Activated naive CD4-positive, alpha-beta T cell treated with anti-CD3 and anti-CD28 coated beads for 36 hours (primary cell): ENCODE measurements at regions not wholly inside any gene's neighbourhood (a gene's known extent, or its start where the extent isn't known, plus 50 kb on each side); places are given as distances from the start of the nearest gene placed in this dataset.

ENCODE experiments used
- CTCF ChIA-PET: fragments of 350-600 bp; sonication (Branson Sonifier 250); formaldehyde crosslinking; loops from one replicate; lab custom pipeline; 2021; ENCODE audit warnings: antibody characterized with exemption; lab: Charles Lee
- DNase-seq: peaks from one replicate; pipeline ENCODE4 v3.0.0-alpha.2; 2020
- H3K27ac Mint-ChIP-seq: one replicate; pipeline ENCODE4 v1.8.0; 2021; ENCODE audit warnings: mild to moderate bottlenecking, mixed read lengths
- H3K27me3 Mint-ChIP-seq: one replicate; pipeline ENCODE4 v1.8.0; 2021; ENCODE audit warnings: low read depth, mixed read lengths
- H3K36me3 Mint-ChIP-seq: one replicate; pipeline ENCODE4 v1.8.0; 2021; ENCODE audit warnings: low read depth, mixed read lengths
- H3K4me1 Mint-ChIP-seq: one replicate; pipeline ENCODE4 v1.8.0; 2021; ENCODE audit warnings: low read depth, mixed read lengths
- H3K4me3 Mint-ChIP-seq: one replicate; pipeline ENCODE4 v1.8.0; 2021; ENCODE audit warnings: mild to moderate bottlenecking, moderate library complexity, mixed read lengths
- H3K9me3 Mint-ChIP-seq: one replicate; pipeline ENCODE4 v1.8.0; 2021; ENCODE audit warnings: mixed read lengths
- intact Hi-C: fragments of 100-400 bp; cut with micrococcal nuclease; formaldehyde crosslinking; loops from one replicate; pipeline ENCODE4 v1.15.1; 2023

DNA sequence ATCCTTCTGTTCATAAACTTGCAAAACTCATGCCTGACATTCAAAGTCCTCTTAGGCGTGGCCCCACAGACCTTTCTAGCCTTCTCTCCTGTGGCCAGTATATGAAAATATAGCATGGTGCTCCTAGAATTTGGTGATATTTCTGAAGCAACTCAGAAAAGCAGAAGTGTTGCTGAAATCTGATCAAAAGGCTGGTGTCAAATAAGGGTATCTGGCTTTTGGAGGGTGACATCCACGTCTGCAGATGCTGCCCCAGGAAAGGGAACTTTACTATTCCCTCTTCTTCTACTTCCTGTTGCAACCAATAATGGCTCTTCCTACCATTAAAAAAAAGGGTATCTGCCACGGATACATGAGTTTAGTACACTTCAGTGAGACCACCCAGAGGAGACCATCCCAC is 83.9 kb upstream of the RPS6KA3 start:
- no peak for DNase-seq
- intact Hi-C loops: no loop called here
- Mint-ChIP-seq H3K27ac (no peak overlapping the region), H3K9me3 (no peaks in the 10 kb centered on the region), H3K36me3 (no peaks in the 10 kb centered on the region), H3K4me3 (no peak overlapping the region), H3K27me3 (no peaks in the 10 kb centered on the region), H3K4me1 (peaks cover 24% of the 10 kb centered on the region)
- CTCF ChIA-PET: no interaction called here

DNA sequence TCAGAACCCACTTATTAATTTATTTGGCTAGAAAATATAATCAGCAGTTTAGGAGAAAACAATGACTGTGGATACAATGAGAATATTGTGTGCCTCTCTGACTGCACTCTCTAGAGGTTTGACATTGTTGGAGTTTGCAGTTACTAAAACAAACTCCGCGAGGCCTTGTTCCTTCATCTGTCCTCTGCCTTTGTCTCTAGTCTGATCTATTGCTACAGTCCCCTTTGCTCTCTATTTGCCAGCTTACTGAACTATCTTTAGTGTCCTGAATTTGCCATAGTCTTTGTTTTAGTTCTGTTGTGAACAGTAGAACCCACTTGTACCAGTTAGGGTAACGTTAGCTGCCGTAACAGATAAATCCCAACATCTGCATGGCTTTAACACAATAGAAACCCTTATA is 81.4 kb upstream of the RPS6KA3 start:
- Mint-ChIP-seq H3K27me3 (no peaks in the 10 kb centered on the region), H3K9me3 (no peaks in the 10 kb centered on the region), H3K4me1 (peaks cover 6% of the 10 kb centered on the region), H3K36me3 (no peaks in the 10 kb centered on the region), H3K27ac (no peak overlapping the region), H3K4me3 (no peak overlapping the region)
- intact Hi-C loops: no loop called here
- no peak for DNase-seq
- CTCF ChIA-PET: no interaction called here

DNA sequence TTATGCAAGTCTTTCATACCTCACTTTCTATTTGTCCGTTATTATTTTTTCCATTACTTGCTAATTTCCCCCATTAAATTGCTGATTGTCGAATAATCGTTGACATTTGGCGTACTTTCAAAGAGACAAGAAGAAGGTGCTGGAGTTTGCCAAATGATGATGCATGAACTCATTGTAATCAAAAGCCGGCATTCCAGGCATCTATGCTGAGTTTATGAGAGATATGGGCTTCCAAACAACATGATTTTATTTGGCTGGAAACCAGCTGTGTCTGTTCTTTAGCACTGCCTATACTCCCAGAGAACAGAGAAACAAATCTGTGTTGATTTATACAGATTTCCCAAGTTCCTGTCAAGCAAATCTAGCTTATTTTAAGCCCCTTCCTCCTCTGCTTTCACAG is 80.8 kb upstream of the RPS6KA3 start:
- no peak overlapping the region for H3K4me3 Mint-ChIP-seq
- no peak overlapping the region for H3K27ac Mint-ChIP-seq
- no peaks in the 10 kb centered on the region for H3K36me3 Mint-ChIP-seq
- no peak for DNase-seq
- intact Hi-C loops: no loop called here
- no peaks in the 10 kb centered on the region for H3K27me3 Mint-ChIP-seq
- H3K4me1 Mint-ChIP-seq: peaks cover 1% of the 10 kb centered on the region
- CTCF ChIA-PET: no interaction called here
- no peaks in the 10 kb centered on the region for H3K9me3 Mint-ChIP-seq

DNA sequence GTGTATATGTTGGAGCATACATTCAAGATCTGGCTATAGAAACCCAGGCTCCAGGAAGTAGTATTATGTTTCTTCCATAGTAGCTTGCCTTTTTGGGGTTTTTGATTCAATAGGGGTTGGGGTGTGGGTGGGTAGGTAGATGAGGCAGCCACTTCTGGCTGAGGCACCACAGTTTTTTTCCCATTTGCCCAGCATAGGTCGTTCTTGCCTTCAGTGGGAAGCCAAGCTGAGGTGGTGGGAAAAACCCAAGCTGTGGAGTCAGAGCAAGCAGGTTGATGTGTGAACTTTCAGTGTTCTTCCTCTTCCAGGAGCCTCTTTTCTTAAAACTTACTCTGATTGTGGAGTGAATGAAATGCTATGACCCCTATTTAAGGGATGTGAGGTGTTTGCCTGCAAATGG is 67.0 kb upstream of the RPS6KA3 start:
- Mint-ChIP-seq H3K9me3 (no peaks in the 10 kb centered on the region), H3K27ac (no peak overlapping the region), H3K4me1 (peaks cover 24% of the 10 kb centered on the region), H3K4me3 (no peak overlapping the region), H3K27me3 (no peaks in the 10 kb centered on the region), H3K36me3 (no peaks in the 10 kb centered on the region)
- DNase-seq: peak; percentile 63
- CTCF ChIA-PET: interaction anchor here (0.5 to 1.2 kb wide), 2 partner anchors 16 to 45 kb away, joined by 3 to 5 read pairs; no protein-coding TSS in a partner anchor
- intact Hi-C loops: loop anchor here (1.0 to 5.0 kb wide), 2 partner anchors 44 to 68 kb away; no protein-coding TSS in a partner anchor

DNA sequence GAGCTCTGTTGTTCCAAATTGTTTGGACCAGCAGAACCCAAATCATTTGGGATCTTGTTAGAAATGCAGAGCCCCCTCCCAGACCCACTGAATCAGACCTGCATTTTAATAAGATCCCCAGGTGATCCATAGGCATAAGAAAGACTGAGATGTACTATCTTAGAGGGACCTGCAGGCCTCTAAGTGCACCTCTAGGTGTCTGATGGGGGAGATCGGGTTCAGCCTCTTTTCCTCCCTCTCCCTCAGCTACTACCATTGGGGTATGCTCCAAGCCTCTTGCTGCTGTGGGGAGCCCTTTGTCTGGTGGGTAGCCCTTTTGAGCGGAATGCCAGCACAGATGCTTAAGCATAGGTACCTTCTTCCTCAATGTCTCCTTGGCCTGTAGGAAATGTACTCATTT is 63.8 kb upstream of the RPS6KA3 start:
- Mint-ChIP-seq H3K36me3 (no peaks in the 10 kb centered on the region), H3K27me3 (no peaks in the 10 kb centered on the region), H3K4me3 (no peak overlapping the region), H3K4me1 (peaks cover 24% of the 10 kb centered on the region), H3K9me3 (no peaks in the 10 kb centered on the region), H3K27ac (no peak overlapping the region)
- DNase-seq: no peak
- intact Hi-C loops: loop anchor here (5.0 kb wide), 1 partner anchor 47 kb away; no protein-coding TSS in a partner anchor
- CTCF ChIA-PET: no interaction called here

DNA sequence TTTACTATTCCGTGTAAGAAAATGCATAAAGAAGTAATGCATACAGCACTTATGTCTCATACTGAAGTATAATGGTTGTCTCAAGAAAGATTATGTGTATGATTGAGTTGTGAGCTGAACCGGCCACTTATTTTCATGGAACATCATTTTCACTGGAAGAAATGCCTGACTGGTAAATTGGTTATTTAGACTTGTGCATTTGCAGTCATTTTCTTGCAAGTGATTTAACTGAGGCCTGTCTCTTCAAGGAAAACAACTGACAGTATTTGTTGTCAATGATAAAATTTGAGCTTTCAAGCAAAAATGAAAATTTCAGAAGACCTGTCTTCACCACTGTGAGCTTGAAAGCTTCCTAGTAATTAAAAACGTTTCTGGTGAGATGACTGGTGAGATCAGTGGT is 62.7 kb upstream of the RPS6KA3 start:
- Mint-ChIP-seq H3K4me1 (peaks cover 16% of the 10 kb centered on the region), H3K27ac (no peak overlapping the region), H3K36me3 (no peaks in the 10 kb centered on the region), H3K4me3 (no peak overlapping the region), H3K9me3 (no peaks in the 10 kb centered on the region), H3K27me3 (no peaks in the 10 kb centered on the region)
- no peak for DNase-seq
- intact Hi-C loops: no loop called here
- CTCF ChIA-PET: interaction anchor here (0.6 kb wide), 1 partner anchor 117 kb away, joined by 3 read pairs; no protein-coding TSS in a partner anchor

DNA sequence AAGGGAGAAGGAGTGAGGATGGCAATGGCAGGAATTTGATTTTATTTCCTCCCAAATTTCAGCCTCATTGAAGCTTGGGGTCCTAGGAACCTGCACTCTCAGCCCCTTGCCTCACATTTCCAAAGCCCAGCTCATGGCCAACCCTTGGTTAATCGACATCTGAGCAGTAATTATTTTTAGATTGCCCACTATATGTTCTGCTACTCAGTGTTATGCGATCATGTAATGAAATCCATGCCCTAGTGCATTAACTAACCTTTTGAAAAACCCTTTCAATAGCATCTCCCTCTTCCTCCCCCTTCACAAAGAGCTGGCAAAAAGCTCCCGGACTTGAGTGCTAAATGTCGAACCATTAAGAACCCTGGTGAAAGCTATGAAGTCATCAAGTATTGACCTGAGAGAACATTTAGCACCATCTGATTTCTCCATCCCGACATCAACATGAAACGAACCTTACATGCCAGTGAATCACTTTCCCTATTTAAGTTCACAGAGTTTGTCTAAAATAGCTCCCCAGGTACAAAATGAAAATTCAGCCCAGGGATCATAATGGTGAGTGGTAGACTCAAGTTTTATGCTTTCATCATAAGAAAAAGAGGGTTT is 59.2 kb upstream of the RPS6KA3 start:
- Mint-ChIP-seq H3K4me3 (no peak overlapping the region), H3K27me3 (no peaks in the 10 kb centered on the region), H3K4me1 (peaks cover 15% of the 10 kb centered on the region), H3K36me3 (no peaks in the 10 kb centered on the region), H3K9me3 (no peaks in the 10 kb centered on the region), H3K27ac (no peak overlapping the region)
- DNase-seq: no peak
- intact Hi-C loops: no loop called here
- CTCF ChIA-PET: interaction anchor here (0.8 kb wide), 1 partner anchor 76 kb away, joined by 3 read pairs; no protein-coding TSS in a partner anchor

DNA sequence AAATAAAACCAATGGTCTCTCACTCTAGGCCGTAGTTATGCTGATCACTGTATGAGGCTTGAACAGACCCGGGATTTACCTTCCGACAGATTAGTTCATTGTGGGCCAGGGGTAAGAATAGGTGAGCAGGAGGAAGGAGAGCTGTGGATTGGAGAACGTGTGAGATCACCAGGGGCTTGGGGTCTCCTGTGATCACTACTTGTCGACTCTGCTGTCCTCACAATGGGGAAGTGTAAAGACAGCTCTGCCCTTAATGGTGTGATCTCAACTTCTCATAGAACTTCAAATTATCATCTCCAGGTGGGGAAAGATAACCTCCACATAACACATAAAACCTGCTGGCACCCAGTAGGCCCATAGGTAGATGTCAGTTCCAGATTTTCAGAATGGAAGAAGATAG is 56.2 kb upstream of the RPS6KA3 start:
- intact Hi-C loops: no loop called here
- no peaks in the 10 kb centered on the region for H3K9me3 Mint-ChIP-seq
- no peaks in the 10 kb centered on the region for H3K27me3 Mint-ChIP-seq
- no peak overlapping the region for H3K4me3 Mint-ChIP-seq
- no peak for DNase-seq
- H3K4me1 Mint-ChIP-seq: peaks cover 22% of the 10 kb centered on the region
- CTCF ChIA-PET: no interaction called here
- no peak overlapping the region for H3K27ac Mint-ChIP-seq
- no peaks in the 10 kb centered on the region for H3K36me3 Mint-ChIP-seq

DNA sequence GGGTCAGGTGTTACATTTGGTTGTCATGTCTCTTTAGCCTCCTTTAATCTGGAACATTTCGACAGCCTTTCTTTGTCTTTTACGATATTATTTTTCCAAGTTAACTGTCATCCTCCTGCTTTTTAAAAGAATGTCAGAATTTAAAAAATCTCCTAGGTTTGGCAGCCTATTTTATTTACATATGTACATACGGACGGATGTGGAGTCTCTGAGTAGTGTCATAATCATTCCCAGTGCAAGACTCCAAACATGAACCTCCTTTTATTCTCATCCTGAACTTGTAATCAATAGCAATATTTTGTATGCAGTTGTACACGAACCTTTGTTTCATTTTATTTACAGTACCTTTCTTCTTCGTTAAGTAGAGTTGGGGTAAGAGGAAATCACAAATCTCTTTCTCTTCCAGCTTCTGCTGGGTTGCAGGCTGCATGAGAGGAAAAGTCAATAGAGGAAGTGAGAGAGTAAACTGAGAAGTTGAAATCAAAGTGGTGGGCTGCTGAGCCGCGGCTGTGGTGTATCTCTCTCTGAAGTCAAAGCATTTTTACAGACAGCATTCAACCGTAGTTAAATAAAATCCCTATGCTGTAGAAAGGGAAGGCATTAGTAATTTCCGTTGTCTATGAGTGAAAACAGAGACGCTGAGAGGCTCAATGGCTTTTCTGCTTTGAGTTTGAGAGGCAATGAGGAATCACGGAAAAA is 53.9 kb upstream of the RPS6KA3 start:
- intact Hi-C loops: no loop called here
- H3K9me3 Mint-ChIP-seq: no peaks in the 10 kb centered on the region
- H3K4me1 Mint-ChIP-seq: peaks cover 26% of the 10 kb centered on the region
- DNase-seq: peak; percentile 43
- no peak overlapping the region for H3K27ac Mint-ChIP-seq
- no peaks in the 10 kb centered on the region for H3K36me3 Mint-ChIP-seq
- H3K4me3 Mint-ChIP-seq: peak overlapping the region; percentile 37
- CTCF ChIA-PET: no interaction called here
- H3K27me3 Mint-ChIP-seq: no peaks in the 10 kb centered on the region

DNA sequence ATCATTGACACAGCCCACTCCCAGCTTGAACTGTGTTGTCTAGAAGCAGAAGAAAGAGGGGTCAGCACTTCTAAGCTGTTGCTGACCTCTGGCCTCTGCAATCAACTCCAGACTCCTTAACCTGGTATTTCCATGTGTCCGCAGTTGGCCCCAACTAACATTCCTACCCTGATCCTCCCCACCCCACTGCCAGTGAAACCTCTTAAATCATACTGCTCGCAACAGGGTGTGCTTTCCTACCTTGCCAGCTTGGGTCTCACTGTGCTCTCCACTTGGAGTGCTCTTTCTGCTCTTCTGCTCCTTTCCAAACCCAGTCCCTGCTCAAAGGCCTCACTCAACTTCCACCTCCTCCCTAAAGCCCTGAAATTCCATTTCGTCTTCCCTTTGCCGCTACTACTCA is 52.3 kb upstream of the RPS6KA3 start:
- intact Hi-C loops: no loop called here
- Mint-ChIP-seq H3K4me3 (no peak overlapping the region), H3K27ac (no peak overlapping the region), H3K36me3 (no peaks in the 10 kb centered on the region), H3K27me3 (no peaks in the 10 kb centered on the region), H3K4me1 (peaks cover 30% of the 10 kb centered on the region), H3K9me3 (no peaks in the 10 kb centered on the region)
- CTCF ChIA-PET: interaction anchor here (0.6 kb wide), 1 partner anchor 1033 kb away, joined by 3 read pairs; no protein-coding TSS in a partner anchor
- DNase-seq: no peak

DNA sequence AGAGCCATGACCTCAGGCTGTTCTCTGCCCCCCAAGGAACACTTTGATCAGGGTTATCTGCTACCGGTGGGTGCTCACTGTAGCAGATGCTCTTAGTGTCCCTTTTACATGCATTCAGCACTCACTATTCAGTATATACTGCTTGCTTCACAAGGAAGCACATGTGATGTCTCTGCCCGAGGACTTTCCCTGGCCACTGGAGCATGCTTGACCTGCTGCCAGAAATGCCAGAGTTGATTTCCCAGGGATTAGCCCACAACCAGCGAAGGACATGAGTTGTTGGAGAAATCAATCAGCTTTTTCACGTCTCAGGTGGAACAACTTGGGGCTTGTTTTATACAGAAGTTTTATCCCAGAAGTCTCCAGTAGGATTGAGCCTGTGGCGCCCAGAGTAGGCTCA is 51.2 kb upstream of the RPS6KA3 start:
- H3K27ac Mint-ChIP-seq: no peak overlapping the region
- DNase-seq: no peak
- H3K36me3 Mint-ChIP-seq: no peaks in the 10 kb centered on the region
- intact Hi-C loops: no loop called here
- CTCF ChIA-PET: no interaction called here
- peaks cover 34% of the 10 kb centered on the region for H3K4me1 Mint-ChIP-seq
- H3K4me3 Mint-ChIP-seq: no peak overlapping the region
- H3K27me3 Mint-ChIP-seq: no peaks in the 10 kb centered on the region
- no peaks in the 10 kb centered on the region for H3K9me3 Mint-ChIP-seq
